ENCODE measurements at regions not wholly inside any gene's neighbourhood (a gene's known extent, or its start where the extent isn't known, plus 50 kb on each side); places are given as distances from the start of the nearest gene placed in this dataset.
A peak's percentile ranks its signal among the peaks of the same experiment; 100 is the strongest.

GRCh38 chr6:54624779-54625178 lies 221.8 kb upstream of the FAM83B start:
- no peak for TF ChIP-seq CTCF (IDR thresholded peaks at IDR 0.05; ENCODE audit: low read depth, low read length)
- DNase-seq (ENCODE audit: extremely low read depth, low read depth): peak; percentile 44

GRCh38 chr6:54629131-54629530 lies 217.4 kb upstream of the FAM83B start:
- no peak for TF ChIP-seq CTCF (IDR thresholded peaks at IDR 0.05; ENCODE audit: low read depth, low read length)
- DNase-seq (ENCODE audit: extremely low read depth, low read depth): no peak

- TF ChIP-seq CTCF (IDR thresholded peaks at IDR 0.05; ENCODE audit: low read depth, low read length): no peak
- no peak for DNase-seq (ENCODE audit: extremely low read depth, low read depth)
These were observed 213.5 kb upstream of the FAM83B start for GRCh38 chr6:54632984-54633565.

GRCh38 chr6:54633601-54634000 lies 213.0 kb upstream of the FAM83B start:
- no peak for TF ChIP-seq CTCF (IDR thresholded peaks at IDR 0.05; ENCODE audit: low read depth, low read length)

GRCh38 chr6:54640911-54641310 lies 205.7 kb upstream of the FAM83B start:
- no peak for DNase-seq (ENCODE audit: extremely low read depth, low read depth)
- TF ChIP-seq CTCF (IDR thresholded peaks at IDR 0.05; ENCODE audit: low read depth, low read length): no peak

More at GRCh38 chr6:54633601-54634000, 213.0 kb upstream of the FAM83B start:
- DNase-seq (ENCODE audit: extremely low read depth, low read depth): no peak

GRCh38 chr6:54646069-54646950 lies 200.3 kb upstream of the FAM83B start:
- no peak for TF ChIP-seq CTCF (IDR thresholded peaks at IDR 0.05; ENCODE audit: low read depth, low read length)
- DNase-seq (ENCODE audit: extremely low read depth, low read depth): no peak

GRCh38 chr6:54646951-54647664 lies 199.5 kb upstream of the FAM83B start:
- TF ChIP-seq CTCF (IDR thresholded peaks at IDR 0.05; ENCODE audit: low read depth, low read length): no peak
- DNase-seq (ENCODE audit: extremely low read depth, low read depth): no peak
